GM10248 (cell line): ENCODE measurements at regions not wholly inside any gene's neighbourhood (a gene's known extent, or its start where the extent isn't known, plus 50 kb on each side); places are given as distances from the start of the nearest gene placed in this dataset.

Experiments
- CTCF ChIA-PET: fragments of 300-600 bp; sonication (Branson Sonifier 250); formaldehyde crosslinking; extraction: SDS; loops from one replicate; lab custom pipeline; 2021; ENCODE audit warnings: antibody characterized with exemption; lab: Yijun Ruan, JAX
- POLR2A ChIA-PET: fragments of 350-650 bp; sonication (Branson Sonifier 250); formaldehyde crosslinking; extraction: SDS; loops from one replicate; lab custom pipeline; 2020; ENCODE audit warnings: antibody characterized with exemption; lab: Yijun Ruan, JAX
- DNase-seq: peaks from one replicate; pipeline ENCODE4 v3.0.0; 2012; ENCODE audit errors: extremely low spot score
- TF ChIP-seq, protein P1 (sequence below): IDR thresholded peaks from 2 replicates; pipeline ENCODE4 v1.5.1; 2012; ENCODE audit warnings: mild to moderate bottlenecking, low read depth; ENCODE audit errors: extremely low read depth, missing control alignments, control extremely low read depth

DNA sequence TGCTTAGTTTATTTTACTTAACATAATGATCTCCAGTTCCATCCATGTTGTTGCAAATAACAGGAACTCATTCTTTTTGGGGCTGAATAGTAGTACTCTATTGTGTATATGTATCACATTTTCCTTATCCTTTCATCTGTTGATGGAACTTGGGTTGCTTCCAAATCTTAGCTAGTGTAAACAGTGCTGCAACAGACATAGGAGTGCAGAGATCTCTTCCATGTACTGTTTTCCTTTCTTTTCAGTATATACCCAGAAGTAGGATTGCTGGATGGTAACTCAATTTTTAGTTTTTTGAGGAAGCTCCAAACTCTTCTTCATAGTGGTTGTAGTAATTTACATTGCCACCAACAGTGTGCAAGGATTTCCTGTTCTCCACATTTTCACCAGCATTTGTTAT, 138.8 kb upstream of the POC5 start:
- POLR2A ChIA-PET: no interaction called here
- CTCF ChIA-PET: interaction anchor here (0.8 to 0.9 kb wide), 2 partner anchors 9 to 13 kb away, joined by 3 read pairs; no protein-coding TSS in a partner anchor
- TF ChIP-seq, protein P1, sequence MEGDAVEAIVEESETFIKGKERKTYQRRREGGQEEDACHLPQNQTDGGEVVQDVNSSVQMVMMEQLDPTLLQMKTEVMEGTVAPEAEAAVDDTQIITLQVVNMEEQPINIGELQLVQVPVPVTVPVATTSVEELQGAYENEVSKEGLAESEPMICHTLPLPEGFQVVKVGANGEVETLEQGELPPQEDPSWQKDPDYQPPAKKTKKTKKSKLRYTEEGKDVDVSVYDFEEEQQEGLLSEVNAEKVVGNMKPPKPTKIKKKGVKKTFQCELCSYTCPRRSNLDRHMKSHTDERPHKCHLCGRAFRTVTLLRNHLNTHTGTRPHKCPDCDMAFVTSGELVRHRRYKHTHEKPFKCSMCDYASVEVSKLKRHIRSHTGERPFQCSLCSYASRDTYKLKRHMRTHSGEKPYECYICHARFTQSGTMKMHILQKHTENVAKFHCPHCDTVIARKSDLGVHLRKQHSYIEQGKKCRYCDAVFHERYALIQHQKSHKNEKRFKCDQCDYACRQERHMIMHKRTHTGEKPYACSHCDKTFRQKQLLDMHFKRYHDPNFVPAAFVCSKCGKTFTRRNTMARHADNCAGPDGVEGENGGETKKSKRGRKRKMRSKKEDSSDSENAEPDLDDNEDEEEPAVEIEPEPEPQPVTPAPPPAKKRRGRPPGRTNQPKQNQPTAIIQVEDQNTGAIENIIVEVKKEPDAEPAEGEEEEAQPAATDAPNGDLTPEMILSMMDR: no peak
- no peak for DNase-seq

DNA sequence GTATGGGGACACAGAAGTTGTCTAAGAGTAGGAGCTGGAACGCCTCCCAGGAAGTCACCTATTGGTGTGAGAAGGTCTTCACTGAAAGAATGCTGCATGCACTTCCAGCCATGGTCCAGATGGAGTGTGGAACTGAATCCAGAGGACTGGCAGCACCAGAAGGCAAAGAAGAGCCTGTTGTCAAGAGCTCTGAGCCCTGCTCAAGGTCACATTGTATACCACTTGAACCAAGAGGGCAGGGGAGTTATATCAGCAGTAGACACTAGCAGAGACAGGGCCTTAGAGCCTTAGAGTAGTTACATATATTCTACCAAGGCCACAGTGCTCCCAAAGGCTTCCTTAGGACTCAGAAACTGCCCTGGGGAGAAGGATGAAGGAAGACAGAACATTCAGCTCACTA, 130.8 kb upstream of the POC5 start:
- no peak for DNase-seq
- CTCF ChIA-PET: interaction anchor here (0.8 to 1.8 kb wide), 5 partner anchors 8 to 327 kb away, joined by 3 to 4 read pairs (median 3); no protein-coding TSS in a partner anchor
- TF ChIP-seq, protein P1: no peak
- POLR2A ChIA-PET: no interaction called here

DNA sequence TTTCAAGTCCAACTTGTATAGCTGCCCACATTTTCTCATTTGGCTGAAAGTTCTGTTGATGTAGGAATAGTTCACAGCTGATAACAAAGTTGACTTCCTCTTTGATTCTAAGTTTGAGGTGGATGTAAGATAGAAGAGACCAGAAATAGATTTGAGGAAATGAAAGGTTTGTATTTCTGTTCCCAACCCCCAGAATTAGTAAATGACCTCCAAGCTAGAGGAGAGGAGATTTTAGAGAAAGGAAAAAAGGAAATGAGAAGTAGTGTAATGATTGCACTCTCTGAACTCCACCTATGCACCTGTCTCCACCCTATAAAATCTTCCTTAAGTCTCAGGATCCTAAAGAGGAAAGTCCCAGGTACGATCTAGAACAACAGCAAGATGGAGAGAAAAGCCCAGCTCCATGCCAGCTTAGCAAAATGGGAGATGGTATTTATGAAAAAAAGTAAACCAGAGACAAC, 130.4 kb upstream of the POC5 start:
- peak; percentile 63 for DNase-seq
- TF ChIP-seq, protein P1: no peak
- ChIA-PET POLR2A (no interaction called here), CTCF (interaction anchor here (0.8 to 1.8 kb wide), 5 partner anchors 9 to 328 kb away, joined by 3 to 4 read pairs (median 3); no protein-coding TSS in a partner anchor)

DNA sequence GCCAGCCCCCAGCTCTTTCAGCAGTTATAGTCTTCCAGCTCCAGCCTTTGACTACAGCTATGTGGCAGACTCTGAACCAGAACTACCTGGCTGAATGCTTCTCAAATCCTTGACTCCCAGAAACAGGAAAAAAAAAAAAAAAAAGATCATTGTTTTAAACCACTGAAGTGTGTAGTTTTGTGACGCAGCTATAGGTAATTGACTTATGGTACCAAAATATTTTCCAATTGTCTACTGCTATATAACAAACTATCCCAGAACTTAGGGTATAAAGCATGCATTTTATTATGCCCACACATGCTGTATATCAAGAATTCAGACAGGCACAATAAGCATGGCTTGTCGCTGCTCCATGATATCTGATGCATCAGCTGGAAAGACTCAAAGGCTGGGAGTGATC, 127.1 kb upstream of the POC5 start:
- TF ChIP-seq, protein P1: no peak
- ChIA-PET POLR2A (no interaction called here), CTCF (interaction anchor here (1.4 to 1.9 kb wide), 2 partner anchors 10 to 109 kb away, joined by 4 read pairs; no protein-coding TSS in a partner anchor)
- no peak for DNase-seq

DNA sequence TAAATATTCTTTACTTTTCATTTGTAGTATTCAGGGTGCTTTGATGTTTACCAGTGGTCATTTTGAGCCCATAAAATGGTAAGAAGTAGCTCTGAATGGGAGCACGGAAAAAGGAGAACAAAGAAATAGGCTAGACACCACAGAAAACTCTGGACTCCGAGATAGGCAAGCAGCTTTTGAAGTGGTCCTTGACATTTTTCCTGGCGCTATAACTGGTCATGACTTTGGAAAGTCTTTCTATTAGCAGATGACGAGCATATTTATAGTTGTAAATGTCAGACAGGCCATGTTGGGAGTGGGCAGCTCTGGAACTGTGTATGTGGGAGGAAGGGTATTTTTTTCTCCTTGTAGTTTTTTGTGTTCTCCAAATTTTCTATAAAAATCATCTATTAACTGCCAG, 126.1 kb upstream of the POC5 start:
- DNase-seq: no peak
- POLR2A ChIA-PET: no interaction called here
- CTCF ChIA-PET: interaction anchor here (1.1 to 1.9 kb wide), 3 partner anchors 9 to 108 kb away, joined by 3 to 4 read pairs (median 4); no protein-coding TSS in a partner anchor
- TF ChIP-seq, protein P1: no peak

DNA sequence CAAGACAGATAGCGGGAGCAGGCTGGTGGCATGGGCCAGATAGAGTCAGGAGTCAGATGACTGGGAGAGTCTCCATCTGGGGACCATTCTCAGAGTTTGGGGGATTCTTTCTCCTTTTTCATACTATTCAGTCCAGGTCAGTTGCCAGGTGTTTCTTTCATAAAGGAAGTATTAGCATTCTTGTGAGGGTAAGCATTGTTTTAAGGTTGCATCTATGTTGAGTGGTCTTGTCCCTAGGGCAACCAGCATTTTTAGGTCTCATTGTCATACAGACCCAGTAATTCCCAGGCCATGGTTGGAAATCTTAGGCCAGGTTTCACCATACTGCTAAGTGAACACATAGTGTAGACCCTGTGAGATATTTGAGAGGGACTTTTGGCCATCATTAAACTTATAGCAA, 122.3 kb upstream of the POC5 start:
- CTCF ChIA-PET: no interaction called here
- no peak for DNase-seq
- POLR2A ChIA-PET: no interaction called here
- TF ChIP-seq, protein P1: no peak
